Liver (tissue), 7 donors: ENCODE measurements at regions not wholly inside any gene's neighbourhood (a gene's known extent, or its start where the extent isn't known, plus 50 kb on each side); places are given as distances from the start of the nearest gene placed in this dataset.

Experiments
- DNase-seq: peaks from one replicate; pipeline ENCODE4 v3.0.0-alpha.2; 2017; ENCODE audit warnings: low spot score
- H3K27ac ChIP-seq, 2 donors: one replicate each; pipeline ENCODE4 v1.7.0; 2013; ENCODE audit warnings: inconsistent platforms in 2 of 2, low read length in 2 of 2, control low read depth in 1 of 2, low read depth in 1 of 2, mild to moderate bottlenecking in 1 of 2
- H3K27me3 ChIP-seq, 4 donors: one replicate each; pipeline versions ENCODE4 v1.6.1 to v1.7.0; 2013; ENCODE audit warnings: low read length in 3 of 4, inconsistent platforms in 1 of 4, mild to moderate bottlenecking in 1 of 4, moderate library complexity in 1 of 4; ENCODE audit not compliant: control insufficient read depth in 4 of 4, insufficient read depth in 4 of 4
- H3K36me3 ChIP-seq, 4 donors: one replicate each; pipeline versions ENCODE4 v1.6.1 to v1.7.0; 2013; ENCODE audit warnings: low read length in 3 of 4, mild to moderate bottlenecking in 3 of 4, low read depth in 1 of 4, moderate library complexity in 1 of 4; ENCODE audit not compliant: control insufficient read depth in 4 of 4, insufficient read depth in 3 of 4
- H3K4me1 ChIP-seq, 4 donors: one replicate each; pipeline versions ENCODE4 v1.6.1 to v1.7.0; 2013; ENCODE audit warnings: low read length in 3 of 4, mild to moderate bottlenecking in 3 of 4, moderate library complexity in 1 of 4; ENCODE audit not compliant: control insufficient read depth in 4 of 4, insufficient read depth in 4 of 4
- H3K4me3 ChIP-seq, 3 donors: one replicate each; pipeline versions ENCODE4 v1.6.1 to v1.7.0; 2013; ENCODE audit warnings: low read length in 3 of 3, control low read depth in 1 of 3, low read depth in 1 of 3, mild to moderate bottlenecking in 1 of 3
- H3K9ac ChIP-seq, 2 donors: one replicate each; pipeline ENCODE4 v1.7.0; 2013; ENCODE audit warnings: low read length in 2 of 2, mild to moderate bottlenecking in 2 of 2, moderate library complexity in 2 of 2, control low read depth in 1 of 2, low read depth in 1 of 2
- H3K9me3 ChIP-seq, 4 donors: one replicate each; pipeline versions ENCODE4 v1.6.1 to v1.7.0; 2013; ENCODE audit warnings: low read length in 3 of 4; ENCODE audit not compliant: control insufficient read depth in 4 of 4
- ATF3 ChIP-seq: IDR thresholded peaks from 2 replicates; pipeline ENCODE4 v1.6.1; 2016; ENCODE audit warnings: antibody characterized with exemption
- CTCF ChIP-seq: fragments of 150-350 bp; IDR thresholded peaks from 2 replicates; pipeline ENCODE4 v1.5.1; 2017; ENCODE audit warnings: improper control_type of control experiment, low read depth, low read length; ENCODE audit not compliant: missing input control
- EGR1 ChIP-seq, 2 donors: IDR thresholded peaks; 2 replicates each; pipeline ENCODE4 v1.6.1; 2016 to 2018; ENCODE audit warnings: antibody characterized with exemption in 2 of 2, low read depth in 2 of 2
- FOXA1 ChIP-seq: IDR thresholded peaks from 2 replicates; pipeline ENCODE4 v1.6.1; 2016; ENCODE audit warnings: antibody characterized with exemption
- FOXA2 ChIP-seq: IDR thresholded peaks from 2 replicates; pipeline ENCODE4 v1.6.1; 2016; ENCODE audit warnings: antibody characterized with exemption
- HNF4G ChIP-seq: IDR thresholded peaks from 2 replicates; pipeline ENCODE4 v1.6.1; 2016; ENCODE audit warnings: antibody characterized with exemption
- MAX ChIP-seq: IDR thresholded peaks from 2 replicates; pipeline ENCODE4 v1.6.1; 2016; ENCODE audit warnings: antibody characterized with exemption
- NR2F2 ChIP-seq: IDR thresholded peaks from 2 replicates; pipeline ENCODE4 v1.6.1; 2016; ENCODE audit warnings: antibody characterized with exemption
- RAD21 ChIP-seq, 2 donors: IDR thresholded peaks; 2 replicates each; pipeline ENCODE4 v1.6.1; 2016; ENCODE audit warnings: antibody characterized with exemption in 2 of 2, mild to moderate bottlenecking in 2 of 2
- REST ChIP-seq: IDR thresholded peaks from 2 replicates; pipeline ENCODE4 v1.6.1; 2016; ENCODE audit warnings: antibody characterized with exemption, mild to moderate bottlenecking
- TAF1 ChIP-seq: conservative IDR thresholded peaks from 2 replicates; pipeline ENCODE4 v1.6.1; 2016; ENCODE audit warnings: antibody characterized with exemption, mild to moderate bottlenecking
- ZBTB33 ChIP-seq: IDR thresholded peaks from 2 replicates; pipeline ENCODE4 v1.6.1; 2016; ENCODE audit warnings: antibody characterized with exemption
- donor health status: healthy.
- donor health status: healthy.
- donor health status: healthy.
- donor health status: healthy.

- DNase-seq = no peak
- Histone ChIP-seq H3K9ac (no peak overlapping the region), H3K4me3 (no peak overlapping the region), H3K4me1 (peaks cover 0 to 5% (median under 1%) of the 10 kb centered on the region in 4 donors), H3K9me3 (no peaks in the 10 kb centered on the region), H3K27me3 (peaks cover 0 to 9% (median 3%) of the 10 kb centered on the region in 4 donors), H3K36me3 (no peaks in the 10 kb centered on the region), H3K27ac (no peak overlapping the region)
- TF ChIP-seq FOXA2 (no peak), TAF1 (no peak), HNF4G (no peak), RAD21 (IDR thresholded peaks at IDR 0.05) (no peak), ZBTB33 (no peak), MAX (no peak)
Observed at GRCh38 chr5:114060866-114061265, 301.0 kb upstream of the KCNN2 start.

GRCh38 chr5:114062932-114063867 lies 298.7 kb upstream of the KCNN2 start:
- TF ChIP-seq NR2F2 (no peak), FOXA2 (no peak), CTCF (no peak), TAF1 (no peak), ZBTB33 (no peak), REST (no peak), FOXA1 (no peak), ATF3 (no peak), RAD21 (IDR thresholded peaks at IDR 0.05) (no peak), MAX (no peak), EGR1 (IDR thresholded peaks at IDR 0.05; ENCODE audit: low read depth in 2 of 2) (no peak)
- no peaks in the 10 kb centered on the region for H3K9me3 ChIP-seq
- no peak for DNase-seq
- no peak overlapping the region for H3K27ac ChIP-seq
- H3K36me3 ChIP-seq = no peaks in the 10 kb centered on the region
- peaks cover 0 to under 1% (median 0%) of the 10 kb centered on the region in 4 donors for H3K27me3 ChIP-seq
- no peak overlapping the region for H3K9ac ChIP-seq
- H3K4me3 ChIP-seq = no peak overlapping the region
- no peaks in the 10 kb centered on the region for H3K4me1 ChIP-seq
